Hepatocyte (in vitro differentiated cells): ENCODE measurements at regions not wholly inside any gene's neighbourhood (a gene's known extent, or its start where the extent isn't known, plus 50 kb on each side); places are given as distances from the start of the nearest gene placed in this dataset.

Experiments used
- EZH2 ChIP-seq: fragments of 200-600 bp; sonication (generic); IDR thresholded peaks from 2 replicates; pipeline ENCODE4 v1.6.1; 2016; ENCODE audit warnings: antibody characterized with exemption, mild to moderate bottlenecking, borderline replicate concordance
- EZH2phosphoT487 ChIP-seq: fragments of 200-600 bp; sonication (generic); IDR thresholded peaks from one replicate; pipeline ENCODE4 v1.6.1; 2018; ENCODE audit warnings: antibody characterized with exemption, mild to moderate bottlenecking, low read depth, moderate library complexity; ENCODE audit not compliant: unreplicated experiment, severe bottlenecking
- TF ChIP-seq, protein P1 (sequence below): fragments of 200-600 bp; sonication (generic); IDR thresholded peaks from 2 replicates; pipeline ENCODE4 v1.5.1; 2016; ENCODE audit warnings: antibody characterized with exemption, mild to moderate bottlenecking; ENCODE audit not compliant: poor library complexity

DNA sequence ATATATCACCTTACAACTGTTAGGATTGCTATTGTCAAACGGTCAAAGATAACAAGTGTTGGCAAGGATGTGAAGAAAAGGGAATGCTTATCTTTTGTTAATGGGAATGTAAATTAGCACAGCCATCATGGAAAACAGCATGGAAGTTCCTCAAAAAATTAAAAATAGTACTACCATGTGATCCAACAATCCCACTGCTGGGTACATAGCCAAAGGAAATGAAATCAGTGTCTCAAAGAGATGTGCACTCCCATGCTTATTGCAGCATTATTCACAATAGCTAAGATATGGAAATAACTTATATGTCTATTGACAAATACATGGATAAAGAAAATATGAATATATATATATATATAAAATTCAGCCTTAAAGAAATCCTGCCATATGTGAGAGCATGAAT is 274.6 kb downstream of the EDEM1 start:
- TF ChIP-seq, protein P1, sequence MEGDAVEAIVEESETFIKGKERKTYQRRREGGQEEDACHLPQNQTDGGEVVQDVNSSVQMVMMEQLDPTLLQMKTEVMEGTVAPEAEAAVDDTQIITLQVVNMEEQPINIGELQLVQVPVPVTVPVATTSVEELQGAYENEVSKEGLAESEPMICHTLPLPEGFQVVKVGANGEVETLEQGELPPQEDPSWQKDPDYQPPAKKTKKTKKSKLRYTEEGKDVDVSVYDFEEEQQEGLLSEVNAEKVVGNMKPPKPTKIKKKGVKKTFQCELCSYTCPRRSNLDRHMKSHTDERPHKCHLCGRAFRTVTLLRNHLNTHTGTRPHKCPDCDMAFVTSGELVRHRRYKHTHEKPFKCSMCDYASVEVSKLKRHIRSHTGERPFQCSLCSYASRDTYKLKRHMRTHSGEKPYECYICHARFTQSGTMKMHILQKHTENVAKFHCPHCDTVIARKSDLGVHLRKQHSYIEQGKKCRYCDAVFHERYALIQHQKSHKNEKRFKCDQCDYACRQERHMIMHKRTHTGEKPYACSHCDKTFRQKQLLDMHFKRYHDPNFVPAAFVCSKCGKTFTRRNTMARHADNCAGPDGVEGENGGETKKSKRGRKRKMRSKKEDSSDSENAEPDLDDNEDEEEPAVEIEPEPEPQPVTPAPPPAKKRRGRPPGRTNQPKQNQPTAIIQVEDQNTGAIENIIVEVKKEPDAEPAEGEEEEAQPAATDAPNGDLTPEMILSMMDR, result no peak
- no peak for TF ChIP-seq EZH2
- no peak for TF ChIP-seq EZH2phosphoT487
